ENCODE measurements at regions not wholly inside any gene's neighbourhood (a gene's known extent, or its start where the extent isn't known, plus 50 kb on each side); places are given as distances from the start of the nearest gene placed in this dataset.
A peak's percentile ranks its signal among the peaks of the same experiment; 100 is the strongest.

GRCh38 chr3:166340604-166341266 lies 503.5 kb upstream of the BCHE start:
- Histone ChIP-seq H3K27me3 (ENCODE audit: control insufficient read depth, insufficient read depth, low read length) (no peaks in the 10 kb centered on the region), H3K4me3 (ENCODE audit: low read depth, low read length) (no peak overlapping the region), H3K36me3 (ENCODE audit: control insufficient read depth, insufficient read depth, low read length) (no peaks in the 10 kb centered on the region), H3K4me1 (ENCODE audit: control insufficient read depth, insufficient read depth, low read length) (no peaks in the 10 kb centered on the region), H3K27ac (ENCODE audit: low read depth, low read length) (no peak overlapping the region), H3K9me3 (ENCODE audit: control insufficient read depth, insufficient read depth, low read length) (no peaks in the 10 kb centered on the region)
- no peak for DNase-seq (ENCODE audit: low read depth in 4 of 6, low spot score in 6 of 6)

- Histone ChIP-seq H3K4me3 (ENCODE audit: low read depth, low read length) (no peak overlapping the region), H3K4me1 (ENCODE audit: control insufficient read depth, insufficient read depth, low read length) (no peaks in the 10 kb centered on the region), H3K27ac (ENCODE audit: low read depth, low read length) (no peak overlapping the region), H3K36me3 (ENCODE audit: control insufficient read depth, insufficient read depth, low read length) (no peaks in the 10 kb centered on the region), H3K27me3 (ENCODE audit: control insufficient read depth, insufficient read depth, low read length) (no peaks in the 10 kb centered on the region), H3K9me3 (ENCODE audit: control insufficient read depth, insufficient read depth, low read length) (no peaks in the 10 kb centered on the region)
- DNase-seq (ENCODE audit: low read depth in 4 of 6, low spot score in 6 of 6): peak in 1 of 6 donors; percentile 6
- 79% methylated on average over 2 of the region's 5 CpGs for WGBS (ENCODE audit: insufficient coverage)
These were observed 487.2 kb upstream of the BCHE start for GRCh38 chr3:166324401-166324800.

GRCh38 chr3:166322391-166322790 lies 485.2 kb upstream of the BCHE start:
- DNase-seq (ENCODE audit: low read depth in 4 of 6, low spot score in 6 of 6): no peak
- no CpG with 5 or more reads among the region's 1 CpG for WGBS (ENCODE audit: insufficient coverage)
- H3K36me3 ChIP-seq (ENCODE audit: control insufficient read depth, insufficient read depth, low read length): no peaks in the 10 kb centered on the region

GRCh38 chr3:166307756-166308350 lies 470.6 kb upstream of the BCHE start:
- H3K27me3 ChIP-seq (ENCODE audit: control insufficient read depth, insufficient read depth, low read length): no peaks in the 10 kb centered on the region
- no peak overlapping the region for H3K27ac ChIP-seq (ENCODE audit: low read depth, low read length)
- no peaks in the 10 kb centered on the region for H3K4me1 ChIP-seq (ENCODE audit: control insufficient read depth, insufficient read depth, low read length)
- no peak overlapping the region for H3K4me3 ChIP-seq (ENCODE audit: low read depth, low read length)
- no peaks in the 10 kb centered on the region for H3K9me3 ChIP-seq (ENCODE audit: control insufficient read depth, insufficient read depth, low read length)
- no peaks in the 10 kb centered on the region for H3K36me3 ChIP-seq (ENCODE audit: control insufficient read depth, insufficient read depth, low read length)
- WGBS (ENCODE audit: insufficient coverage): 100% methylated on average over 1 of the region's 3 CpGs
- no peak for DNase-seq (ENCODE audit: low read depth in 4 of 6, low spot score in 6 of 6)

More at GRCh38 chr3:166322391-166322790, 485.2 kb upstream of the BCHE start:
- Histone ChIP-seq H3K9me3 (ENCODE audit: control insufficient read depth, insufficient read depth, low read length) (no peaks in the 10 kb centered on the region), H3K4me3 (ENCODE audit: low read depth, low read length) (no peak overlapping the region), H3K27me3 (ENCODE audit: control insufficient read depth, insufficient read depth, low read length) (no peaks in the 10 kb centered on the region), H3K4me1 (ENCODE audit: control insufficient read depth, insufficient read depth, low read length) (no peaks in the 10 kb centered on the region), H3K27ac (ENCODE audit: low read depth, low read length) (no peak overlapping the region)

- no peak overlapping the region for H3K4me3 ChIP-seq (ENCODE audit: low read depth, low read length)
- H3K4me1 ChIP-seq (ENCODE audit: control insufficient read depth, insufficient read depth, low read length): no peaks in the 10 kb centered on the region
- no CpG with 5 or more reads among the region's 4 CpGs for WGBS (ENCODE audit: insufficient coverage)
- no peaks in the 10 kb centered on the region for H3K9me3 ChIP-seq (ENCODE audit: control insufficient read depth, insufficient read depth, low read length)
- no peak overlapping the region for H3K27ac ChIP-seq (ENCODE audit: low read depth, low read length)
- no peaks in the 10 kb centered on the region for H3K36me3 ChIP-seq (ENCODE audit: control insufficient read depth, insufficient read depth, low read length)
- no peak for DNase-seq (ENCODE audit: low read depth in 4 of 6, low spot score in 6 of 6)
- no peaks in the 10 kb centered on the region for H3K27me3 ChIP-seq (ENCODE audit: control insufficient read depth, insufficient read depth, low read length)
These were observed 467.4 kb upstream of the BCHE start for GRCh38 chr3:166304584-166304983.

GRCh38 chr3:166303681-166304080 lies 466.5 kb upstream of the BCHE start:
- Histone ChIP-seq H3K4me1 (ENCODE audit: control insufficient read depth, insufficient read depth, low read length) (no peaks in the 10 kb centered on the region), H3K36me3 (ENCODE audit: control insufficient read depth, insufficient read depth, low read length) (no peaks in the 10 kb centered on the region), H3K4me3 (ENCODE audit: low read depth, low read length) (no peak overlapping the region), H3K27ac (ENCODE audit: low read depth, low read length) (no peak overlapping the region), H3K9me3 (ENCODE audit: control insufficient read depth, insufficient read depth, low read length) (no peaks in the 10 kb centered on the region), H3K27me3 (ENCODE audit: control insufficient read depth, insufficient read depth, low read length) (no peaks in the 10 kb centered on the region)
- no peak for DNase-seq (ENCODE audit: low read depth in 4 of 6, low spot score in 6 of 6)

GRCh38 chr3:166302331-166302730 lies 465.1 kb upstream of the BCHE start:
- WGBS (ENCODE audit: insufficient coverage): no CpG with 5 or more reads among the region's 2 CpGs
- H3K9me3 ChIP-seq (ENCODE audit: control insufficient read depth, insufficient read depth, low read length): no peaks in the 10 kb centered on the region
- no peaks in the 10 kb centered on the region for H3K36me3 ChIP-seq (ENCODE audit: control insufficient read depth, insufficient read depth, low read length)
- no peak overlapping the region for H3K4me3 ChIP-seq (ENCODE audit: low read depth, low read length)
- no peak for DNase-seq (ENCODE audit: low read depth in 4 of 6, low spot score in 6 of 6)
- no peaks in the 10 kb centered on the region for H3K27me3 ChIP-seq (ENCODE audit: control insufficient read depth, insufficient read depth, low read length)
- H3K27ac ChIP-seq (ENCODE audit: low read depth, low read length): no peak overlapping the region
- H3K4me1 ChIP-seq (ENCODE audit: control insufficient read depth, insufficient read depth, low read length): no peaks in the 10 kb centered on the region

GRCh38 chr3:166296179-166296783 lies 459.1 kb upstream of the BCHE start:
- Histone ChIP-seq H3K4me1 (ENCODE audit: control insufficient read depth, insufficient read depth, low read length) (no peaks in the 10 kb centered on the region), H3K27ac (ENCODE audit: low read depth, low read length) (no peak overlapping the region), H3K36me3 (ENCODE audit: control insufficient read depth, insufficient read depth, low read length) (no peaks in the 10 kb centered on the region), H3K27me3 (ENCODE audit: control insufficient read depth, insufficient read depth, low read length) (no peaks in the 10 kb centered on the region), H3K4me3 (ENCODE audit: low read depth, low read length) (no peak overlapping the region), H3K9me3 (ENCODE audit: control insufficient read depth, insufficient read depth, low read length) (no peaks in the 10 kb centered on the region)
- DNase-seq (ENCODE audit: low read depth in 4 of 6, low spot score in 6 of 6): no peak
- 69% methylated on average over 5 of the region's 5 CpGs for WGBS (ENCODE audit: insufficient coverage)

GRCh38 chr3:166291186-166291955 lies 454.1 kb upstream of the BCHE start:
- H3K36me3 ChIP-seq (ENCODE audit: control insufficient read depth, insufficient read depth, low read length): no peaks in the 10 kb centered on the region
- no peaks in the 10 kb centered on the region for H3K27me3 ChIP-seq (ENCODE audit: control insufficient read depth, insufficient read depth, low read length)
- peak in 2 of 6 donors; percentile 6 to 41 for DNase-seq (ENCODE audit: low read depth in 4 of 6, low spot score in 6 of 6)
- H3K4me3 ChIP-seq (ENCODE audit: low read depth, low read length): no peak overlapping the region
- 64% methylated on average over 2 of the region's 5 CpGs for WGBS (ENCODE audit: insufficient coverage)
- H3K4me1 ChIP-seq (ENCODE audit: control insufficient read depth, insufficient read depth, low read length): no peaks in the 10 kb centered on the region
- H3K27ac ChIP-seq (ENCODE audit: low read depth, low read length): no peak overlapping the region
- H3K9me3 ChIP-seq (ENCODE audit: control insufficient read depth, insufficient read depth, low read length): no peaks in the 10 kb centered on the region
